ENCODE measurements at regions not wholly inside any gene's neighbourhood (a gene's known extent, or its start where the extent isn't known, plus 50 kb on each side); places are given as distances from the start of the nearest gene placed in this dataset.

DNA sequence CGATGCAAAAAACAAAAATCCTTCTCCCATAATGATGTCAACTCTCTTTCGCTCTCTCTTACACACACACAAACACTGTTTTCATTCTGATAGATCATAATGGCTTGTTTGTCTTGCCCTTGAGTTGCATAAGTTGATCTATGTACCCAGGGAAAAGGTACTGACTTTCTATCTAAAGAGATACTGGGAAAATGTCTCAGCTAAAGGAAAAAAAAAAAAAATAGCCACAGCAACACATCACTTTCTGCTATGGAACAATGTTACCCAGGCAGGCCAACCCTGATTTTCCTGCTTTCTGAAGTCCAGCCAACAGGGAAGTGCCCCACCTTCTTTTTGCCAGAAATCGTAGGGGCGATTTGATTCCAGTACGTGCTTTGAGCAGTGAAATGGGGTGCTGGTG lies 212.6 kb upstream of the ACTBL2 start:
- no peak overlapping the region for H3K4me3 ChIP-seq (ENCODE audit: low read length)
- no peaks in the 10 kb centered on the region for H3K79me2 ChIP-seq (ENCODE audit: control insufficient read depth, low read length)
- H3K27me3 ChIP-seq (ENCODE audit: control insufficient read depth, low read length), result no peaks in the 10 kb centered on the region
- H3F3A ChIP-seq (ENCODE audit: control insufficient read depth, insufficient read depth), result no peaks in the 10 kb centered on the region
- no peaks in the 10 kb centered on the region for H3K36me3 ChIP-seq (ENCODE audit: control insufficient read depth, low read length)
- H3K4me1 ChIP-seq (ENCODE audit: control insufficient read depth, low read length), result no peaks in the 10 kb centered on the region
- H3K27ac ChIP-seq (ENCODE audit: low read depth, low read length), result no peak overlapping the region
- H3K9me3 ChIP-seq (ENCODE audit: control insufficient read depth, insufficient read depth, low read length), result no peaks in the 10 kb centered on the region
- H4K20me1 ChIP-seq (ENCODE audit: control insufficient read depth, insufficient read depth, low read depth, low read length), result no peaks in the 10 kb centered on the region
- TF ChIP-seq EZH2phosphoT487 (IDR thresholded peaks at IDR 0.05; ENCODE audit: borderline replicate concordance, low read length), result no peak
- TF ChIP-seq, protein P1, sequence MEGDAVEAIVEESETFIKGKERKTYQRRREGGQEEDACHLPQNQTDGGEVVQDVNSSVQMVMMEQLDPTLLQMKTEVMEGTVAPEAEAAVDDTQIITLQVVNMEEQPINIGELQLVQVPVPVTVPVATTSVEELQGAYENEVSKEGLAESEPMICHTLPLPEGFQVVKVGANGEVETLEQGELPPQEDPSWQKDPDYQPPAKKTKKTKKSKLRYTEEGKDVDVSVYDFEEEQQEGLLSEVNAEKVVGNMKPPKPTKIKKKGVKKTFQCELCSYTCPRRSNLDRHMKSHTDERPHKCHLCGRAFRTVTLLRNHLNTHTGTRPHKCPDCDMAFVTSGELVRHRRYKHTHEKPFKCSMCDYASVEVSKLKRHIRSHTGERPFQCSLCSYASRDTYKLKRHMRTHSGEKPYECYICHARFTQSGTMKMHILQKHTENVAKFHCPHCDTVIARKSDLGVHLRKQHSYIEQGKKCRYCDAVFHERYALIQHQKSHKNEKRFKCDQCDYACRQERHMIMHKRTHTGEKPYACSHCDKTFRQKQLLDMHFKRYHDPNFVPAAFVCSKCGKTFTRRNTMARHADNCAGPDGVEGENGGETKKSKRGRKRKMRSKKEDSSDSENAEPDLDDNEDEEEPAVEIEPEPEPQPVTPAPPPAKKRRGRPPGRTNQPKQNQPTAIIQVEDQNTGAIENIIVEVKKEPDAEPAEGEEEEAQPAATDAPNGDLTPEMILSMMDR (IDR thresholded peaks at IDR 0.05; ENCODE audit: low read depth, low read length, poor library complexity, severe bottlenecking), result no peak
- H3K9me2 ChIP-seq (replicated peaks; ENCODE audit: control insufficient read depth, low read length), result no peaks in the 10 kb centered on the region
- no peak overlapping the region for H3K4me2 ChIP-seq (ENCODE audit: low read length)

DNA sequence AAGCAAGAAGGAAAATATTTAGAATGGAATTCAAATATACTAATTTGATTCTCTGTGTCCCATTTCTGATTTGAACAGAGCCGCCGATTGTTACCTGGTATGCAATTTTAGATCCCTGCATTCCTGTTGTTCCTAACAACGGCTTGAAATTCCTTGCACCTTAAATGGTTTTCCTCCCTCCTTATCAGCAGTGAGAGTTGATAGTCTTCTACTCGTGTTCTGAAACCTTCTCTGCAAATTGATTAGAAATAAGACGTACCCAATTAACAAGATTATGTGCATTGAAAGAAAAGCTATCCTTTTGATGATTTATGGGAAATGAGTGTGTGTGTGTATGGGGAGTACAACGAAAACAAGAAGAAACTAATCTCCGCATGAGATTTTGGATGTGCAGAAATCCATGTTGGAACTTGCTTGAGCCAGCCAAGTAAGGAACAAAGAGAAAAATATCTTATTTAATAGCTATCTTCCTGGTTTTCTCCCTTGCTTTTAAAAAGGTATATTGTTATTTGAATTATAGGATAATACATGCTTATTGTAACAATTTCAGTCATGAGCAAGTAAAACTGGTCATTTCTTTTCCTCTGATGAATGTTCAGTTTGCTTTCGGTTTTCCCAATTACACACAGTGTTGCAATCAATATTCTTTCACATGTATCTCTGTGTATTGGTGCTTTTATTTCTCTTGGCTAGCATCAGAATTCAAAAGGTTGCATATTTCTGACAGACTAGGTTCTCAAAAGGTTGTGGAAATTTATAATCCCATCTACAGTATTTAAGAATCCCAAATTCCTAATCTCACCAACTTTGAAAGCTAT lies 211.1 kb upstream of the ACTBL2 start:
- TF ChIP-seq, protein P1 (IDR thresholded peaks at IDR 0.05; ENCODE audit: low read depth, low read length, poor library complexity, severe bottlenecking), result no peak
- no peak for TF ChIP-seq EZH2phosphoT487 (IDR thresholded peaks at IDR 0.05; ENCODE audit: borderline replicate concordance, low read length)
- Histone ChIP-seq H3F3A (ENCODE audit: control insufficient read depth, insufficient read depth) (no peaks in the 10 kb centered on the region), H3K27me3 (ENCODE audit: control insufficient read depth, low read length) (no peaks in the 10 kb centered on the region), H3K4me2 (ENCODE audit: low read length) (no peak overlapping the region), H4K20me1 (ENCODE audit: control insufficient read depth, insufficient read depth, low read depth, low read length) (no peaks in the 10 kb centered on the region), H3K4me1 (ENCODE audit: control insufficient read depth, low read length) (no peaks in the 10 kb centered on the region), H3K9me3 (ENCODE audit: control insufficient read depth, insufficient read depth, low read length) (no peaks in the 10 kb centered on the region), H3K79me2 (ENCODE audit: control insufficient read depth, low read length) (no peaks in the 10 kb centered on the region), H3K9me2 (replicated peaks; ENCODE audit: control insufficient read depth, low read length) (no peaks in the 10 kb centered on the region), H3K36me3 (ENCODE audit: control insufficient read depth, low read length) (no peaks in the 10 kb centered on the region), H3K4me3 (ENCODE audit: low read length) (no peak overlapping the region), H3K27ac (ENCODE audit: low read depth, low read length) (no peak overlapping the region)

DNA sequence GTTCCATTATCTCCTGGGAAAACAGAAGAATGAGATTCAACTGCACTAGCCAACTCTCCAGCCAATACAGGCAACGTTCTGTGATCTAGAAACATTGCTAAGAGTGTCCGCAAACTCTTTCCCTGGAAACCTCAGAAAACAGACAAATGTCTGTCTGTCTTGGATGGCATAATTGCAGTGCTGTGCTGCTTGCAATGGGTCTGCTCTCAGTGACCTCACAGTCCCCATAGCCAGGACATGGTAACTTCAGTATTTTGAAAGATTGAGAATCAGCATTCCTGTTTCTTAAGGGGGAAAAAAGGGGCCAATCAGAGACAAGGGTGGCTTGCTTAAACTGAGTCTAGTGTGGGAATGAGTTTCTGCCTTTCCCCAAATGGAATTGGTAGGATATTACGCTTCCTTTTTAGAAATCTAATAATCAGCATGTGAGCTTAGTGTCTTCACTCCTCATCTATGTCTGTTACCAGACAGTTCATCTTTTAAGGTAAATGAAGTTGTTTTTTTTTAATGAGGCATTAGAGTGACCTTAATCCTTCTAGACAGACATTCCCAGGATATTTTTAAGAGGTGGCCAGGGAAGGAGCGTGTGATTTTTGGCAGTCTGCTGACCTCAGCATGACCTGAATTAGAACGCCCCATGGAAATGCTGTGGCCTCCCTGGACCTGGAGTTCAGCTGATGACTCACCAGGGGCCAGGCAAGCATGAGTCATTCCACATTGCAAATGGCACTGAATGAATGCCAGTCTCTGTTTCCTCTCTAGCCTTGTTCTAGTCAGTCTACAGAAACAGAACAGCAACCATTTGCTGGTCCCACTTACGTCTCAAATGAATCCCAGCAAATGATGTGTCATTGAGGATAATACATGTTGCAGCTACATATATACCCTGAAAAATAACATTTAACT lies 210.2 kb upstream of the ACTBL2 start:
- H3F3A ChIP-seq (ENCODE audit: control insufficient read depth, insufficient read depth), result no peaks in the 10 kb centered on the region
- H4K20me1 ChIP-seq (ENCODE audit: control insufficient read depth, insufficient read depth, low read depth, low read length), result no peaks in the 10 kb centered on the region
- H3K4me3 ChIP-seq (ENCODE audit: low read length), result no peak overlapping the region
- no peak overlapping the region for H3K4me2 ChIP-seq (ENCODE audit: low read length)
- H3K9me3 ChIP-seq (ENCODE audit: control insufficient read depth, insufficient read depth, low read length), result no peaks in the 10 kb centered on the region
- no peaks in the 10 kb centered on the region for H3K9me2 ChIP-seq (replicated peaks; ENCODE audit: control insufficient read depth, low read length)
- TF ChIP-seq, protein P1 (IDR thresholded peaks at IDR 0.05; ENCODE audit: low read depth, low read length, poor library complexity, severe bottlenecking), result no peak
- TF ChIP-seq EZH2phosphoT487 (IDR thresholded peaks at IDR 0.05; ENCODE audit: borderline replicate concordance, low read length), result no peak
- no peaks in the 10 kb centered on the region for H3K79me2 ChIP-seq (ENCODE audit: control insufficient read depth, low read length)
- no peaks in the 10 kb centered on the region for H3K4me1 ChIP-seq (ENCODE audit: control insufficient read depth, low read length)
- H3K27me3 ChIP-seq (ENCODE audit: control insufficient read depth, low read length), result no peaks in the 10 kb centered on the region
- H3K27ac ChIP-seq (ENCODE audit: low read depth, low read length), result no peak overlapping the region
- H3K36me3 ChIP-seq (ENCODE audit: control insufficient read depth, low read length), result no peaks in the 10 kb centered on the region

Measured in DOHH2 (cell line).